GM19452 (cell line): ENCODE measurements at regions not wholly inside any gene's neighbourhood (a gene's known extent, or its start where the extent isn't known, plus 50 kb on each side); places are given as distances from the start of the nearest gene placed in this dataset.
"Not testable (repeated sequence)": the region's sequence is repeated elsewhere in the genome, so short reads cannot be mapped to it uniquely, and the experiment has no call there.

ENCODE experiments used
- ATAC-seq: cut with Tn5 transposase; IDR thresholded peaks from one replicate; pipeline ENCODE4 v1.9.1; 2021; ENCODE audit not compliant: unreplicated experiment

GRCh38 chr22:49512487-49513165 is 315.0 kb downstream of the BRD1 start:
- ATAC-seq, result no peak

GRCh38 chr22:49511393-49512189 is 316.1 kb downstream of the BRD1 start:
- ATAC-seq, result not testable (repeated sequence)

GRCh38 chr22:49510718-49511117 is 317.0 kb downstream of the BRD1 start:
- no peak for ATAC-seq

- ATAC-seq, result no peak
Observed at GRCh38 chr22:49509016-49509415, 318.7 kb downstream of the BRD1 start.

- no peak for ATAC-seq
Observed at GRCh38 chr22:49508561-49508960, 319.1 kb downstream of the BRD1 start.

- no peak for ATAC-seq
Observed at GRCh38 chr22:49507607-49508292, 319.9 kb downstream of the BRD1 start.

GRCh38 chr22:49506010-49506400 is 321.7 kb downstream of the BRD1 start:
- no peak for ATAC-seq

- no peak for ATAC-seq
Observed at GRCh38 chr22:49505337-49506009, 322.2 kb downstream of the BRD1 start.

GRCh38 chr22:49503896-49504521 is 323.7 kb downstream of the BRD1 start:
- ATAC-seq, result no peak

GRCh38 chr22:49503321-49503720 is 324.4 kb downstream of the BRD1 start:
- no peak for ATAC-seq

- no peak for ATAC-seq
Observed at GRCh38 chr22:49502126-49502826, 325.4 kb downstream of the BRD1 start.

- ATAC-seq, result no peak
Observed at GRCh38 chr22:49500942-49501395, 326.7 kb downstream of the BRD1 start.

- no peak for ATAC-seq
Observed at GRCh38 chr22:49500076-49500460, 327.6 kb downstream of the BRD1 start.

- ATAC-seq, result no peak
Observed at GRCh38 chr22:49499433-49500075, 328.1 kb downstream of the BRD1 start.

GRCh38 chr22:49497266-49497665 is 330.4 kb downstream of the BRD1 start:
- ATAC-seq, result no peak

- no peak for ATAC-seq
Observed at GRCh38 chr22:49494555-49494954, 333.1 kb downstream of the BRD1 start.

- no peak for ATAC-seq
Observed at GRCh38 chr22:49492741-49493251, 334.9 kb downstream of the BRD1 start.

- no peak for ATAC-seq
Observed at GRCh38 chr22:49492308-49492707, 335.4 kb downstream of the BRD1 start.

GRCh38 chr22:49491726-49492125 is 335.9 kb downstream of the BRD1 start:
- ATAC-seq, result no peak
